NCI-H128 (cell line): ENCODE measurements at regions not wholly inside any gene's neighbourhood (a gene's known extent, or its start where the extent isn't known, plus 50 kb on each side); places are given as distances from the start of the nearest gene placed in this dataset.

Experiments used
- DNase-seq: peaks from one replicate; lab custom pipeline; 2025; ENCODE audit not compliant: unreplicated experiment; lab: John Stamatoyannopoulos, UW

GRCh38 chr10:58140691-58141347 is 126.9 kb downstream of the IPMK start:
- no peak for DNase-seq

GRCh38 chr10:58140054-58140453 is 127.6 kb downstream of the IPMK start:
- no peak for DNase-seq

- peak; percentile 54 for DNase-seq
Measured at GRCh38 chr10:58137813-58138212, 129.9 kb downstream of the IPMK start.

GRCh38 chr10:58115218-58116050 is 152.3 kb downstream of the IPMK start:
- DNase-seq = no peak

GRCh38 chr10:58109731-58110130 is 158.0 kb downstream of the IPMK start:
- no peak for DNase-seq

GRCh38 chr10:58107506-58107905 is 160.2 kb downstream of the IPMK start:
- DNase-seq = no peak

GRCh38 chr10:58106211-58107035 is 161.3 kb downstream of the IPMK start:
- no peak for DNase-seq

GRCh38 chr10:58104351-58104751 is 163.3 kb downstream of the IPMK start:
- no peak for DNase-seq

- no peak for DNase-seq
Measured at GRCh38 chr10:58102897-58103296, 164.8 kb downstream of the IPMK start.

GRCh38 chr10:58101682-58102081 is 166.0 kb downstream of the IPMK start:
- no peak for DNase-seq

GRCh38 chr10:58094985-58095718 is 172.5 kb downstream of the IPMK start:
- DNase-seq = no peak

GRCh38 chr10:58091886-58092285 is 175.8 kb downstream of the IPMK start:
- DNase-seq = no peak

GRCh38 chr10:58089739-58090138 is 178.0 kb downstream of the IPMK start:
- DNase-seq = no peak

GRCh38 chr10:58087896-58088295 is 179.8 kb downstream of the IPMK start:
- no peak for DNase-seq

GRCh38 chr10:58086763-58087150 is 180.9 kb downstream of the IPMK start:
- no peak for DNase-seq

- no peak for DNase-seq
Measured at GRCh38 chr10:58086144-58086762, 181.4 kb downstream of the IPMK start.

GRCh38 chr10:58082248-58082647 is 185.4 kb downstream of the IPMK start:
- no peak for DNase-seq

GRCh38 chr10:58081353-58081752 is 186.3 kb downstream of the IPMK start:
- no peak for DNase-seq

GRCh38 chr10:58079461-58079860 is 188.2 kb downstream of the IPMK start:
- DNase-seq = no peak

- DNase-seq = no peak
Measured at GRCh38 chr10:58072634-58073033, 195.1 kb downstream of the IPMK start.

GRCh38 chr10:58070956-58071355 is 196.7 kb downstream of the IPMK start:
- DNase-seq = no peak
